NCI-H128 (cell line): ENCODE measurements at regions not wholly inside any gene's neighbourhood (a gene's known extent, or its start where the extent isn't known, plus 50 kb on each side); places are given as distances from the start of the nearest gene placed in this dataset.
"Not testable (repeated sequence)": the region's sequence is repeated elsewhere in the genome, so short reads cannot be mapped to it uniquely, and the experiment has no call there.

ENCODE experiments used
- DNase-seq: peaks from one replicate; lab custom pipeline; 2025; ENCODE audit not compliant: unreplicated experiment; lab: John Stamatoyannopoulos, UW

DNA sequence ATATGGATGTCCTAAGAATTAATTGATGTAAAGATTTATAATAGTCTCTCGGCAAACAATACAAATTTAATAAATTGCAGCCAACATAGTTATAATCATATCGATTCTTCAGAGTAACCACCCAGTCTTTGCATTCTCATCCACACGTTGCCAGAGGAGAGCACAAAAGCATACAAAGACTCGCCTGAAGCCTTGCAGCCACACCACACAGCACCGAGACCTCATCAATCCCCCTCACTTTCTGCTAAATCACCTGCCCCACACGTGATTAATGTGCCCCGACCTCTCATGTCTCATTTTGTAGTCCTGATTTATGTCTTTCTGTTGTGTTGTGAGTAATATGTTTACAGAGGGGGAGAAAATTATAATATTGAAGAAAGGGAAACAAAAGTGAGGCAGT, 510.4 kb downstream of the TRIML1 start:
- no peak for DNase-seq

DNA sequence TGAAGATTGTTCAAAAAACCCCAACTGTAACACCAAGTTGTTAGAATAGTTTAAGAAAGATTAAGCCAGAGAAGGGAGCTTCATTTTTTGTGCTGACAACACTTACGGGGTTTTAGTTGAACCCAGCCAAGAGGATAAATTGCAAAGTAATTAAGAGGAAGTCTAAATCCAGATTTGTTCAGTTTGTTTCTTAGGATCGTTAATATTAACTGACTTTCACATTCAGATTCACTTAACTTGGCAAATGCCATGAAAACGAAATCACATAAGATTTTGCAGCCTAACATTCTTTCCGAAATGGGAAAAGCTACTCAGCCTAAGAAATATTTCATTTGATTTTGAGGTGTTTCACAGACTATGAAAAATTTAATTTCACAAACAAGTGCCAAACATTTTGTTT, 511.3 kb downstream of the TRIML1 start:
- DNase-seq = no peak

- DNase-seq = no peak
Measured at GRCh38 chr4:188657365-188657764, 518.1 kb downstream of the TRIML1 start.

DNA sequence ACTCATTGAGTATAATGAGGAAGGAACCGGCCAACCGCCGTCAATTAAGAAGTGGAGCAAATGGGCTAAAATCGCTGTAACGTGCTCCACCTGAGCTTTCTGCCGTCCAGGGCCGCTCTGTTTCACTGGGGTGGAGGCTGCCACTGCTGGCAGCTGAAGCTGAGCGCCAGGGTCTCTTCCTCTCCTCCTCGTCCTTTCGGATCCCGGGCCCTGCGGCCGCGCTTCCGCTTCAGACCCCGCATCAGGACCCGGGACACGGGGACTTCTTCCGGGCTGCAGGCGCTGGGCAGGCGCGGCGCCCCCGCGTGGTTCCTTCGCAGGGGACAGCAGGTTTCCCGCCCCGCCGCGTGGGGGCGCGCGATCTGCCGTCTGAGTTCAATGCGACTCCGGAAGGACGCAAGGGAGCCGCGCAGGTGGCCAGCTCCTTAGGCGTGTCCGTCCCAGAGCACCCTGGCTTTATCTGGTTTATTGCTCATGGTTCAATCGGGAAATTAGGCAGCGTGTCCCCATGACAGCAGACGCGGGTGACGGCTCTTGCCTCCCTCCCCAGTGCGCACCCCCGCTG, 519.8 kb downstream of the TRIML1 start:
- DNase-seq = no peak

- DNase-seq = no peak
Measured at GRCh38 chr4:188660796-188661195, 521.6 kb downstream of the TRIML1 start.

- no peak for DNase-seq
Measured at GRCh38 chr4:188661502-188661901, 522.3 kb downstream of the TRIML1 start.

- DNase-seq = no peak
Measured at GRCh38 chr4:188663369-188663768, 524.1 kb downstream of the TRIML1 start.

DNA sequence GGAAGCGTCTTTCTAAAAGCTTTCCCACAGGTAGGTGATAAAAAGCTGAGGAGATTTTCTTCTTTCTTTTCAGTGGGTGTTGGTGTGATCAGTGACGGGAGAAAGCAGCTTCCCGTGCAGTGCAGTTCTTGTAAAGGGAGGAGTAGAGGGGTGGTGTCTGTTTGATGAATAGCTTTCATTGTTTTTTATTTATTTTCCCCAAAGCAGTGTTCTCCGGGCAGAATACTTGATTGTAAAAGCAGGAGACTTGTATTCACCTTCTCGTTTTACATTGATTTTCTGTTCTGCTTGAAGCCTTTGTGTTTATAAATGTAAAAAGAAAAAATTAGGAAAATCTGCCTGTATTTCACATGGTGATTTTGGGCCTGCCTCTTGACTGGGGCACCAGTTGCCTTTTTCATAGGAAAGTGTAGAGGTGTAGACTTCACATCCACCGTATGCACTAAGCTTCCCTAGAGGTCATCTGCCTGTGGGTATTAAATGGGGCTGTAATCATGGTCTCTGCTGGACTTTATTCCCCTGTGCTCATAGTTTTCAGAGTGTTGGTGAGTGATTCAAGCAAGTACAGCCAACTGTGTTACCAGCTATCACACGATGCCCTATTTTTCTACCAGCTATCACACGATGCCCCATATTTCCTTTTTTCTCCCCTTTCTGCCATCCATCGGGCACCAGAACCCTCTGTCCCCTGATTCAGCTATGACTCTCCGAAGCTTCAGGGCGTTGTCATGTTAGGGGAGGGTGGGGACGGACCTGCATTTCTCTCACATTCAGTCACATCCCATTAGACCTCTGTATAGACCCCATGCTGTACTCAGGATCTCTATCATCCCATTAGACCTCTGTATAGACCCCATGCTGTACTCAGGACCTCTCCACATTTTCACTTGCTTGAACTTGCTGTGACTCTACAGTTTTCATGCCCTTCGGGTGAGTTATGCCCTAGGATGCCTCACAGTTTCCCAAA, 526.5 kb downstream of the TRIML1 start:
- DNase-seq = no peak

GRCh38 chr4:188678691-188679090, 539.5 kb downstream of the TRIML1 start:
- DNase-seq = not testable (repeated sequence)

DNA sequence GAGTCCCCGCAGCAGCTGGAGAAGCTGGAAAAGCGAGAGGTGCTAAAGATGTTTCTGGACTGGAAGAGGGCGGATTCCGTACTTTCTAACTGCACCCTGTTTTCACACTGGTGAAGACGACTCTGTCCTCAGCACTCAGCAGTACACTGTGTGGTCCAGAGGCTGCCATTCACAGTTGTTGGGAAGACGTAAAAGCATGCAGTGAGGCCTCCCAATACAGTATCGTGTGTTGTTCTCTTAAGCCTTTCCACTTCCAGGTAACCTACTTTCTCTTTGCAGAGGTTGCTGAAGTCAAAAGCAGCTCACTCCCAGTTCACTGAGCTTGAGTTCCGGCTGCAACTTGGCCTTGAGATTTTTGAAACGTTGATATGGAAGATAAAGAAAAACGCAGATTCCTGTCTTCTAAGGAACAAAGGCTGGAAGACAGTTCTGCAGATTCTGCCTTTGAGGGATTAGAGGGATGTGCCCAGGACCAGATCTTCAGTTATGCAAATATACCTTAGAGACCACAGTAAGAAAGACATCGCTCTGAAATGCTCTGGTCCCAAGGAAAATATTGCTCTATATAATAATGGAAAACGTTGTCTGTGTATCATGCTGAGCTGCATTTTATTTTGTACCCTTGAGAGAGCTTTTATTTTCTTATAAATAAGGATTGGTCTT, 540.9 kb downstream of the TRIML1 start:
- no peak for DNase-seq

GRCh38 chr4:188680667-188681063, 541.4 kb downstream of the TRIML1 start:
- no peak for DNase-seq

DNA sequence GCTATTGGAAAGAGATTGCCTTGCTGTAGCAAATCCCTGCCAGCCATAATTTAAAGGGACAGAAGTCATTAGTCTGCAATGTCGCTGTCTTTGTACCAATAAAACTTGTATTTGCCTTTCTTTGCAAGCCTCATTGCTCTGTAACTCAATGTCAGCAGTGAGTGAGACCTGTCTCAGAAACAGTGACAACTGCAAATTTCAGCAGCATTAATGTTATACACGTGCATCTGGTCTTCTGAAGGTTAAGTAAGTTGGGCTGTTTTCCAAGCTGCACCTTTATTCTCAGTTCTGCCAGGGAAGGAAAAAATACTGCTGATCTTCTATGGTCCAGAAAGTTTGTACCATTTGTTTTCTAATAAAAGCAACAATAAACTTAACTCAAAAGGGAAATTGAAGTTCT, 543.1 kb downstream of the TRIML1 start:
- no peak for DNase-seq

DNA sequence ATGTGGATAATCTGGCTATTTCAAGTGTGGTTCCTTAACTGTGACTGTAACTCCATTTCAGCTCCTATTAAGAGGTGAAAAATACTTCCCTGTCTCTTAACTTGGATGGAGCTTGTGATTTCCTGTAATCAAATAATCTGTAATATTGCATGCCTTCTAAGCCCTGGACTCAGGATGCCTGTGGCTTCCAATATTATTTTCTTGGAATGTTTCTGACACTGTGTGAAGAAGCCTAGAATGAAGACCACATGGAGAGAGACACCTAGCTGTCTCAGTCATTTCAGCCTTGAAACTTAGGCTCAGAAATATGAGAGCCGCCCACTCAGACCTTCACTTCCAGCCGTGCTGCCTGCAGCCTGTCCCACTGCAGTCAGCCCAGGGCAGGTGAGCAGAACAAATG, 544.3 kb downstream of the TRIML1 start:
- DNase-seq = no peak

GRCh38 chr4:188688956-188689355, 549.7 kb downstream of the TRIML1 start:
- DNase-seq = no peak

GRCh38 chr4:188691811-188692210, 552.6 kb downstream of the TRIML1 start:
- no peak for DNase-seq

- no peak for DNase-seq
Measured at GRCh38 chr4:188695261-188695660, 556.0 kb downstream of the TRIML1 start.

GRCh38 chr4:188697243-188697642, 558.0 kb downstream of the TRIML1 start:
- DNase-seq = no peak

- DNase-seq = no peak
Measured at GRCh38 chr4:188701952-188702351, 562.7 kb downstream of the TRIML1 start.

DNA sequence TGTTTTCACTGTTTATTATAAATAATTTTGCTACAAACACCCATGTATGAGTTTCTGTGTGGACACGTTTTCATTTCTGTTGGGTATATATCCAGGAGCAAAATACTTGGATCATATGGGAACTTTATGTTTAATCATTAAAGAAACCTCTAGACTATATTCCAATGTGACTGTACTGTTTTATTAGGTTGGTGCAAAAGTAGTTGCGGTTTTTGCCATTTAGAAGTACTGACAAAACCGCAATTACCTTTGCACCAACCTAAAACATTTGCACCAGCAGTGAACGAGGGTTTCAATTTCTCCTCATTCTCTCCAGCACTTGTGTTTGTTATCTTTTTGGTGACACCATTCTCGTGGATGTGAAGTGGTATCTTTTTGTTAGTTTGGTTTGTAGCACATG, 565.0 kb downstream of the TRIML1 start:
- DNase-seq = no peak

GRCh38 chr4:188707036-188707435, 567.8 kb downstream of the TRIML1 start:
- DNase-seq = no peak

DNA sequence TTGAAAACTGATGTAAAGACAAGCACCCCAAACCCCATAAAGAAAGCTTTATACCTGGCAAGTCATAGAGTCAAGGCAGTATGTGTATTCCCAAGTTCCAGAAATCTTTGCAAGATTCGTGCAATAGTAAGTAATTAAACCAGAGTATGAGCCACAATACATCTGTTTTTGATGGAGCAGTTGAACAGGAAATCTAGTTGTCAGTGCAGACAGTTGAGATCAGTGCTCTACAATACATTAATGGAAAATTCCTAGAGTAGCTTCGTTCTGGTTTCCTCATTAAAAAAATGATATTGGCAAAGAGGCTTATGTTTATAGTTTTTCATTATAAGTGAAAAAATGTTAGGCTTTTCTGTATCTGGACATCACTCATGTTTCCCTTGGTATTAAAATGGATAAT, 575.3 kb downstream of the TRIML1 start:
- no peak for DNase-seq

DNA sequence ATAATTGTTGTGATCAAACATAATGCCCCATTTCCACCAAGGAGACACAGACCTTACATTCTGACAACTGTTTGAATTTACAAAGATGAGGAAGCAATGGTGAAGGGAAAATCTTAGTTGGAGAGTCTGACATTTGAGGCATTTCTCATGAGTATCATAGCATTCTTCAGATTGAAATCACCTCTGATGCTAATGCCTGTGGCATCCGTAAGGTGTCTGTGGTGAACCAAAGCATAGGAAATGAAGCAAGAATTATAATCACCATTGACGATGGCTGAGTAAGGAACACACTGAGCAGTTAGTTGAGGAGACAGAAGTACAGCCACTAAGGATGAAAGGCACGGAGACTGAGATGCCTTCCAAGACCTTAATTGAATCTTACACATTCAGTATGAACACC, 575.7 kb downstream of the TRIML1 start:
- DNase-seq = no peak
